Tibial nerve (tissue), 4 donors: ENCODE measurements at regions not wholly inside any gene's neighbourhood (a gene's known extent, or its start where the extent isn't known, plus 50 kb on each side); places are given as distances from the start of the nearest gene placed in this dataset.

ENCODE experiments used
- DNase-seq, 2 donors: peaks; one replicate each; pipeline ENCODE4 v3.0.0-alpha.2; 2019; ENCODE audit warnings: low spot score in 2 of 2
- H3K27ac ChIP-seq, 4 donors: fragments of 200-600 bp; sonication (generic) in 3 of 4; one replicate each; pipeline ENCODE4 v1.5.1; 2017 to 2019; ENCODE audit warnings: mild to moderate bottlenecking in 1 of 4
- H3K27me3 ChIP-seq, 2 donors: fragments of 200-600 bp; sonication (generic) in 1 of 2; one replicate each; pipeline versions ENCODE4 v1.5.1 to v1.6.0; 2017 to 2019
- H3K36me3 ChIP-seq, 3 donors: fragments of 200-600 bp; sonication (generic); one replicate each; pipeline ENCODE4 v1.5.1; 2018 to 2019
- H3K4me1 ChIP-seq, 4 donors: fragments of 200-600 bp; sonication (generic) in 3 of 4; one replicate each; pipeline ENCODE4 v1.5.1; 2017 to 2019
- H3K4me3 ChIP-seq, 4 donors: fragments of 200-600 bp; sonication (generic) in 3 of 4; one replicate each; pipeline ENCODE4 v1.5.1; 2017 to 2019; ENCODE audit warnings: mild to moderate bottlenecking in 1 of 4, moderate library complexity in 1 of 4
- H3K9me3 ChIP-seq, 4 donors: fragments of 200-600 bp; sonication (generic) in 3 of 4; one replicate each; pipeline ENCODE4 v1.5.1; 2017 to 2019
- EP300 ChIP-seq, 2 donors: sonication (generic); formaldehyde crosslinking; IDR thresholded peaks; one replicate each; pipeline ENCODE4 v1.6.1; 2017; ENCODE audit warnings: antibody characterized with exemption in 2 of 2, mild to moderate bottlenecking in 1 of 2
- POLR2A ChIP-seq, 2 donors: fragments of 450-650 bp; IDR thresholded peaks; one replicate each; pipeline ENCODE4 v1.6.1; 2017; ENCODE audit warnings: antibody characterized with exemption in 2 of 2, mild to moderate bottlenecking in 2 of 2, moderate library complexity in 2 of 2
- WGBS, 2 donors: methylation state at CpG; one replicate each; pipeline ENCODE4 v1.1.5; 2018; 5-methylcytosine and 5-hydroxymethylcytosine counted together
- TF ChIP-seq, protein P1 (sequence below), 5 experiments: fragments of 200-600 bp in 3 of 5; fragments of 450-650 bp in 2 of 5; sonication (generic) in 3 of 5; IDR thresholded peaks; one replicate each; pipeline ENCODE4 v1.5.1; 2016 to 2019; ENCODE audit warnings: antibody characterized with exemption in 5 of 5, mild to moderate bottlenecking in 3 of 5, moderate library complexity in 2 of 5

DNA sequence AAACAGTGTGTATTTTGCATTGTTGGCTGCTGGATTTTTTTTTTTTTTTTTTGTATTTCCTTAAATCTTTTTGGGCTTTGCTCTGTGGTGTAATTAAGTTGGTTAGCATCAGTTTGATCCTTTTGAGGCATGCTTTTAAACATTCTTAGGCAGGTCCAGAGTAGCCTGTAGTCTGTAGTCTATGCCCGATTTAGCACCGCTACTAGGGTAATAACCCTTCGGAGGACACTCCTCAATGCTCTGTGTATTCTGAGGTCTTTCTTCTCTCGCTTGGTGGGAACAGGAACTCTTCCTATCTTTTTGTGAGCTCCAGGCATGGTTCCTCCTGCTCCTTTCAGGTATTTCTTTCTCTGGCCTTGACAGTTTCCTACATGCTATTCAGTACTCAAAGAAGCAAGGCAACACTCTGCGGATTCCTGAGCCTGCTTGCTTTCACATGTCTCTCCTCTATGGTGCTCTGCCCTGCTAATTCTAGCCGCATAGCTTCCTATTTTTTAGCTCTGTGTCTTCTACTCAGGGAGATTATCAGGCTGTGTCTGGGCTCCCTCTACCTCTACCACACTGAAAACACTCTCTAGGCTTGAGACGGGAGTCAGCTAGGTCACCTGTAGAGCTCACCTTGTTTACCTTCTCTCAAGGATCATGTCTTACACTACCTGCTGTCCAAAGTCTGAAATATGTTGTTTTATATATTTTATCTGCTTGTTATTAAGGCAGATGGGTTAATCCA lies 195.1 kb downstream of the NDFIP2 start:
- no peak for TF ChIP-seq EP300 (IDR thresholded peaks at IDR 0.05)
- TF ChIP-seq, protein P1, sequence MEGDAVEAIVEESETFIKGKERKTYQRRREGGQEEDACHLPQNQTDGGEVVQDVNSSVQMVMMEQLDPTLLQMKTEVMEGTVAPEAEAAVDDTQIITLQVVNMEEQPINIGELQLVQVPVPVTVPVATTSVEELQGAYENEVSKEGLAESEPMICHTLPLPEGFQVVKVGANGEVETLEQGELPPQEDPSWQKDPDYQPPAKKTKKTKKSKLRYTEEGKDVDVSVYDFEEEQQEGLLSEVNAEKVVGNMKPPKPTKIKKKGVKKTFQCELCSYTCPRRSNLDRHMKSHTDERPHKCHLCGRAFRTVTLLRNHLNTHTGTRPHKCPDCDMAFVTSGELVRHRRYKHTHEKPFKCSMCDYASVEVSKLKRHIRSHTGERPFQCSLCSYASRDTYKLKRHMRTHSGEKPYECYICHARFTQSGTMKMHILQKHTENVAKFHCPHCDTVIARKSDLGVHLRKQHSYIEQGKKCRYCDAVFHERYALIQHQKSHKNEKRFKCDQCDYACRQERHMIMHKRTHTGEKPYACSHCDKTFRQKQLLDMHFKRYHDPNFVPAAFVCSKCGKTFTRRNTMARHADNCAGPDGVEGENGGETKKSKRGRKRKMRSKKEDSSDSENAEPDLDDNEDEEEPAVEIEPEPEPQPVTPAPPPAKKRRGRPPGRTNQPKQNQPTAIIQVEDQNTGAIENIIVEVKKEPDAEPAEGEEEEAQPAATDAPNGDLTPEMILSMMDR (IDR thresholded peaks at IDR 0.05): no peak
- TF ChIP-seq POLR2A (IDR thresholded peaks at IDR 0.05): no peak
- no peaks in the 10 kb centered on the region for H3K36me3 ChIP-seq
- no peaks in the 10 kb centered on the region for H3K9me3 ChIP-seq
- H3K4me1 ChIP-seq: peaks cover 0 to 29% (median 0%) of the 10 kb centered on the region in 4 donors
- DNase-seq: no peak
- no peaks in the 10 kb centered on the region for H3K27me3 ChIP-seq
- peak overlapping the region in 1 of 4 donors; percentile 6 for H3K27ac ChIP-seq
- no peak overlapping the region for H3K4me3 ChIP-seq
- WGBS, 2 donors: 87 to 93% methylated on average over 7 of the region's 7 CpGs

DNA sequence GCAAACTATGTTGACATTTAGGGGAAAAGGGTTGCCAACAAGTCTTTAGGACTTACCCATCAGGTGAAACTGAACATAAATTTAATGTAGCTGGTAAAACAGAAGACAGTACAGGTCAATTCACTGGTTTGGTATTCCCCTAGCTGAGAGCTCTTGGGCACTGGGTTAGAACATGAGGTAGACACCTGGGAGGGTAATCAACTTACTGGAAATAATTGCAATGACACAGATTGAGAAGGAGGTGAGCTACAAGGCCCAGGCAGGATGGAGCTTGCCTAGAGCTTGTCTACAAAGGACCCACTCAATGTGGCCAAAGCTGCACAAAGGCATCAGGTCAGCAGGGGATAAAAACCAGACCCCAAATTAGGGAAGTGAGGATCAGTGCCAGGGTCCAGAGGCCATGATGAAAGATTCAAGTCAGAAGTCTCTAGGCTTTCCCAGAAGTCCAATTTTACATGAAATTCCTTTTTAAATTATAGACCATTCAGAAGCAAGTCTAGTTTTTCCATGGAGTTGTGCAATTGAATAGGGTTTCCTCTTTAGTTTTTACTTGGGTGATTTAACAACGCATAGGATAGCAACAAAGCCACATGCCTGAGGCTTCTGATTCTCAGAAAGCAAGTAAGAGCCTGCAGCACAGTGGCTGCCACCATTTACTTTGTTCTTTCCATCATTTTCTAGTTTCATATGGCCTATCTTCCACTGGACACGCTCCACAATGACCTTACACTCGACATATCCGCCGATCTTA lies 194.0 kb downstream of the NDFIP2 start:
- H3K36me3 ChIP-seq: no peaks in the 10 kb centered on the region
- no peak for TF ChIP-seq EP300 (IDR thresholded peaks at IDR 0.05)
- TF ChIP-seq, protein P1 (IDR thresholded peaks at IDR 0.05): no peak
- TF ChIP-seq POLR2A (IDR thresholded peaks at IDR 0.05): no peak
- 91 to 92% methylated on average over 5 of the region's 5 CpGs for WGBS, 2 donors

DNA sequence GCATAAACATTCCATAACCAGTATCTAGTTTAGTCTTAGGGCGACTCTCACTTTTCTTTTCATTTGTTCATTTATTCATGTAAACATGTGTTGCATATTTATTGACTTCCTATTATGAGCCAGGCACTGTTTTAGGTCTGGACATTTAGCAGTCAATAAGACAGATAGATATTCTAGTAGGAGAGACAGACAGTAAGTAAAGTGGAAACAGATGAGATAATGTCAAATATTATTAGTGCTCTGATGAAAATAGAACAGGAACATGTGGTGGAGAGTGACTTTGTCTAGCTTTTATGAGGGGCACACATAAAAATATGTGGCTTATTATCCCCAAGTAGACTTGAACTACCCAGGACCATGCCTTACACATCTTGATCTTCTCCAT lies 193.0 kb downstream of the NDFIP2 start:
- TF ChIP-seq EP300 (IDR thresholded peaks at IDR 0.05) (no peak), POLR2A (IDR thresholded peaks at IDR 0.05) (no peak)
- TF ChIP-seq, protein P1 (IDR thresholded peaks at IDR 0.05): no peak
- DNase-seq: no peak
- H3K9me3 ChIP-seq: no peaks in the 10 kb centered on the region
- H3K36me3 ChIP-seq: no peaks in the 10 kb centered on the region
- peaks cover 0 to 32% (median 0%) of the 10 kb centered on the region in 4 donors for H3K4me1 ChIP-seq
- H3K27ac ChIP-seq: peak overlapping the region in 2 of 4 donors; percentile 26 to 48
- 30 to 38% methylated on average over 1 of the region's 1 CpG for WGBS, 2 donors
- H3K27me3 ChIP-seq: no peaks in the 10 kb centered on the region
- H3K4me3 ChIP-seq: no peak overlapping the region

More for the DNA sequence above, 194.0 kb downstream of the NDFIP2 start:
- Histone ChIP-seq H3K9me3 (no peaks in the 10 kb centered on the region), H3K4me1 (peaks cover 0 to 32% (median 0%) of the 10 kb centered on the region in 4 donors), H3K27ac (no peak overlapping the region), H3K4me3 (no peak overlapping the region), H3K27me3 (no peaks in the 10 kb centered on the region)
- DNase-seq: no peak

DNA sequence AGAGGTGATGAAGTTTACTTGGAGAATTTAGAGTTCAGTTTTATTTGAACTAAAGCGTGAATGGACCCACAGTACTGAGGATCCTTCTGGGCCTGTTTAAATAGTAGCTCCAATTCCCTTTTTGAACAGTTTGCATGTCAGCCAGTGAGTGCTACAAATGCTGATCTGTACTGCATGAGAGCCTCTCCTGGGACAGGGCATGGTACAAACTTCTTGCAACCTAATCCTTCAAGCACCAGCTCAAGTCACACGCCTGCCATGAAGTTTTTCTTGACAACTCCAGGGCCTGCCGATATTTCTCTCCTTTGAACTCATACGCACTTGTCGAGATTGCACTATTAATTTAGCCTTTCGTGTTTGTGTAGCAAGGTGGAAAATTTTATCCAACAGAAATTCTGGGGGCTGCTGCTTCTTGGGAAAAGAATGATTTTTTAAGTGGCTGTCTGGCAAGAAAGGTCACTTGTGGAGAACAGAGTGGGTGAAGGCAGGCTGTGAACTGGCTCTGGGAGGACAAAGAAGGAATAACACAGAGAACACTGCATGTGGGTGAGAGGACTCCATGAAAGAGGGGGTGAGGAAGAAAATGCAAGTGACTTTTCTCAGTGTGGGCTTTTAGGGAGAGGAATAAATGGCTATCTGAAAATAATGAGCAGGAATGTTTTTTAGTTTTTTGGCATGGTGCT lies 192.5 kb downstream of the NDFIP2 start:
- no peak overlapping the region for H3K4me3 ChIP-seq
- WGBS, 2 donors: 32 to 57% methylated on average over 6 of the region's 6 CpGs
- TF ChIP-seq POLR2A (IDR thresholded peaks at IDR 0.05) (no peak), EP300 (IDR thresholded peaks at IDR 0.05) (peak in 1 of 2 donors; percentile 28)
- no peaks in the 10 kb centered on the region for H3K9me3 ChIP-seq
- H3K4me1 ChIP-seq: peaks cover 0 to 33% (median 0%) of the 10 kb centered on the region in 4 donors
- peak overlapping the region in 2 of 4 donors; percentile 26 to 48 for H3K27ac ChIP-seq
- H3K36me3 ChIP-seq: no peaks in the 10 kb centered on the region
- no peaks in the 10 kb centered on the region for H3K27me3 ChIP-seq
- no peak for DNase-seq

DNA sequence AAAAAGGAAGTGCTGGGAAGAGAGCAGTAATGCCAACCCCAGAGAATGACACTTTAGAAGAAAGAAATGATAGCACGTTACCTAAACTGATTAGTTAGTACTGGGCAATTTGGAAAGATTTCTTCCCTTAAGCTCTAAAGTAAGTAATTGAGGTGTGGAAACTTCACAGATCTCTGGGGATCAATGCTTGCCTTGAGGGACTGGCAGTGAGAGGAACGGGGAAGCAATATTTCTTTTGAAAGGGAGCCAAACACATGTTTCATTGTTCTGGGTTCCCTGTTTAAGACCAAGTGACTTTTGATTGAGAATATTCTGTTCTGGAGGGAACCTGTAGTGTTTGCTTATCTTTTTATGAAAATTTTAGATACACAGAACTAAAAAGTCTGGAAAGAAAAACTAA lies 190.5 kb downstream of the NDFIP2 start:
- WGBS, 2 donors: 18 to 30% methylated on average over 2 of the region's 2 CpGs
- no peak for DNase-seq

More for the DNA sequence above, 190.5 kb downstream of the NDFIP2 start:
- H3K27me3 ChIP-seq: no peaks in the 10 kb centered on the region
- H3K4me1 ChIP-seq: peaks cover 0 to 39% (median 0%) of the 10 kb centered on the region in 4 donors
- no peaks in the 10 kb centered on the region for H3K9me3 ChIP-seq
- peak overlapping the region in 2 of 4 donors; percentile 13 to 31 for H3K27ac ChIP-seq
- H3K36me3 ChIP-seq: no peaks in the 10 kb centered on the region
- TF ChIP-seq, protein P1 (IDR thresholded peaks at IDR 0.05): no peak
- TF ChIP-seq POLR2A (IDR thresholded peaks at IDR 0.05): no peak
- no peak for TF ChIP-seq EP300 (IDR thresholded peaks at IDR 0.05)
- H3K4me3 ChIP-seq: no peak overlapping the region
